Peyer's patch (tissue), 4 donors: ENCODE measurements at regions not wholly inside any gene's neighbourhood (a gene's known extent, or its start where the extent isn't known, plus 50 kb on each side); places are given as distances from the start of the nearest gene placed in this dataset.

Experiments
- DNase-seq, 3 donors: peaks; one replicate each; pipeline ENCODE4 v3.0.0-alpha.2; 2017 to 2019
- H3K27ac ChIP-seq, 4 donors: fragments of 200-600 bp; sonication (generic); one replicate each; pipeline ENCODE4 v1.5.1; 2016 to 2019
- H3K27me3 ChIP-seq, 2 donors: fragments of 200-600 bp; sonication (generic); one replicate each; pipeline ENCODE4 v1.5.1; 2019
- H3K36me3 ChIP-seq, 3 donors: fragments of 200-600 bp; sonication (generic); one replicate each; pipeline ENCODE4 v1.5.1; 2016 to 2019
- H3K4me1 ChIP-seq, 4 donors: fragments of 200-600 bp; sonication (generic); one replicate each; pipeline ENCODE4 v1.5.1; 2016 to 2019
- H3K4me3 ChIP-seq, 4 donors: fragments of 200-600 bp; sonication (generic); 1 replicate in 3 of 4; 2 replicates in 1 of 4; pipeline ENCODE4 v1.5.1; 2016 to 2019; ENCODE audit warnings: mild to moderate bottlenecking in 1 of 4
- H3K9me3 ChIP-seq, 4 donors: fragments of 200-600 bp; sonication (generic); one replicate each; pipeline ENCODE4 v1.5.1; 2016 to 2019; ENCODE audit warnings: mild to moderate bottlenecking in 1 of 4
- CTCF ChIP-seq, 6 experiments: fragments of 450-650 bp in 4 of 6; fragments of 200-600 bp in 2 of 6; sonication (generic) in 1 of 6; IDR thresholded peaks; one replicate each; pipeline ENCODE4 v1.5.1; 2017 to 2019; ENCODE audit warnings: antibody characterized with exemption in 6 of 6, mild to moderate bottlenecking in 3 of 6, moderate library complexity in 1 of 6
- POLR2A ChIP-seq, 2 donors: fragments of 450-650 bp; IDR thresholded peaks; one replicate each; pipeline ENCODE4 v1.5.1; 2017; ENCODE audit warnings: antibody characterized with exemption in 2 of 2, mild to moderate bottlenecking in 2 of 2, moderate library complexity in 2 of 2

GRCh38 chr2:216992056-216992675 lies 132.3 kb upstream of the TNP1 start:
- Histone ChIP-seq H3K27ac (no peak overlapping the region), H3K36me3 (no peaks in the 10 kb centered on the region)
- no peak for TF ChIP-seq CTCF (IDR thresholded peaks at IDR 0.05)

GRCh38 chr2:216991563-216991962 lies 131.7 kb upstream of the TNP1 start:
- H3K4me1 ChIP-seq = peaks cover 0 to 5% (median 0%) of the 10 kb centered on the region in 4 donors
- no peaks in the 10 kb centered on the region for H3K9me3 ChIP-seq
- H3K27me3 ChIP-seq = no peaks in the 10 kb centered on the region
- no peak overlapping the region for H3K27ac ChIP-seq
- DNase-seq = no peak
- TF ChIP-seq CTCF (IDR thresholded peaks at IDR 0.05) (no peak), POLR2A (IDR thresholded peaks at IDR 0.05) (no peak)
- no peaks in the 10 kb centered on the region for H3K36me3 ChIP-seq
- H3K4me3 ChIP-seq = no peak overlapping the region

More at GRCh38 chr2:216992056-216992675, 132.3 kb upstream of the TNP1 start:
- Histone ChIP-seq H3K9me3 (no peaks in the 10 kb centered on the region), H3K4me3 (no peak overlapping the region), H3K27me3 (no peaks in the 10 kb centered on the region), H3K4me1 (peaks cover 0 to 5% (median 0%) of the 10 kb centered on the region in 4 donors)
- no peak for DNase-seq

- no peaks in the 10 kb centered on the region for H3K27me3 ChIP-seq
- H3K9me3 ChIP-seq = no peaks in the 10 kb centered on the region
- TF ChIP-seq POLR2A (IDR thresholded peaks at IDR 0.05) (no peak), CTCF (IDR thresholded peaks at IDR 0.05) (no peak)
- peaks cover 0 to 5% (median 0%) of the 10 kb centered on the region in 4 donors for H3K4me1 ChIP-seq
- no peak overlapping the region for H3K4me3 ChIP-seq
- H3K27ac ChIP-seq = no peak overlapping the region
- DNase-seq = no peak
- H3K36me3 ChIP-seq = no peaks in the 10 kb centered on the region
These were observed 129.7 kb upstream of the TNP1 start for GRCh38 chr2:216989340-216990129.

- TF ChIP-seq CTCF (IDR thresholded peaks at IDR 0.05) = no peak
- no peak for TF ChIP-seq POLR2A (IDR thresholded peaks at IDR 0.05)
- Histone ChIP-seq H3K27me3 (no peaks in the 10 kb centered on the region), H3K27ac (no peak overlapping the region), H3K36me3 (no peaks in the 10 kb centered on the region), H3K9me3 (no peaks in the 10 kb centered on the region), H3K4me3 (no peak overlapping the region), H3K4me1 (peaks cover 0 to 5% (median 0%) of the 10 kb centered on the region in 4 donors)
- DNase-seq = no peak
These were observed 127.5 kb upstream of the TNP1 start for GRCh38 chr2:216987252-216987821.

GRCh38 chr2:216985658-216986141 lies 125.8 kb upstream of the TNP1 start:
- H3K27me3 ChIP-seq = no peaks in the 10 kb centered on the region
- H3K4me3 ChIP-seq = no peak overlapping the region
- TF ChIP-seq CTCF (IDR thresholded peaks at IDR 0.05) = no peak
- no peak for TF ChIP-seq POLR2A (IDR thresholded peaks at IDR 0.05)
- no peaks in the 10 kb centered on the region for H3K36me3 ChIP-seq
- H3K4me1 ChIP-seq = no peaks in the 10 kb centered on the region
- no peak for DNase-seq
- H3K9me3 ChIP-seq = no peaks in the 10 kb centered on the region
- H3K27ac ChIP-seq = no peak overlapping the region
